ENCODE measurements at regions not wholly inside any gene's neighbourhood (a gene's known extent, or its start where the extent isn't known, plus 50 kb on each side); places are given as distances from the start of the nearest gene placed in this dataset.

- ATAC-seq (ENCODE audit: poor library complexity) (no peak), DNase-seq (no peak)
- intact Hi-C loops (cut with DNase I): no loop called here
Measured at GRCh38 chr21:16069178-16070112, 339.7 kb downstream of the USP25 start.

- intact Hi-C loops (cut with DNase I): no loop called here
- DNase-seq (no peak), ATAC-seq (ENCODE audit: poor library complexity) (no peak)
Measured at GRCh38 chr21:16070207-16070651, 340.4 kb downstream of the USP25 start.

- no peak for DNase-seq
- intact Hi-C loops (cut with DNase I): no loop called here
- no peak for ATAC-seq (ENCODE audit: poor library complexity)
Measured at GRCh38 chr21:16071092-16071491, 341.3 kb downstream of the USP25 start.

GRCh38 chr21:16071761-16072160 is 342.0 kb downstream of the USP25 start:
- DNase-seq (no peak), ATAC-seq (ENCODE audit: poor library complexity) (no peak)
- intact Hi-C loops (cut with DNase I): no loop called here

- DNase-seq (no peak), ATAC-seq (ENCODE audit: poor library complexity) (no peak)
- intact Hi-C loops (cut with DNase I): no loop called here
Measured at GRCh38 chr21:16072221-16072620, 342.4 kb downstream of the USP25 start.

GRCh38 chr21:16072737-16073136 is 343.0 kb downstream of the USP25 start:
- ATAC-seq (ENCODE audit: poor library complexity): no peak
- intact Hi-C loops (cut with DNase I): no loop called here
- DNase-seq: no peak

- DNase-seq: no peak
- no peak for ATAC-seq (ENCODE audit: poor library complexity)
- intact Hi-C loops (cut with DNase I): no loop called here
Measured at GRCh38 chr21:16073586-16073985, 343.8 kb downstream of the USP25 start.

GRCh38 chr21:16074950-16075489 is 345.2 kb downstream of the USP25 start:
- DNase-seq (no peak), ATAC-seq (ENCODE audit: poor library complexity) (no peak)
- intact Hi-C loops (cut with DNase I): no loop called here

GRCh38 chr21:16075649-16076282 is 346.0 kb downstream of the USP25 start:
- intact Hi-C loops (cut with DNase I): no loop called here
- no peak for ATAC-seq (ENCODE audit: poor library complexity)
- no peak for DNase-seq

- DNase-seq: no peak
- intact Hi-C loops (cut with DNase I): no loop called here
- ATAC-seq (ENCODE audit: poor library complexity): no peak
Measured at GRCh38 chr21:16076465-16076864, 346.7 kb downstream of the USP25 start.

GRCh38 chr21:16078382-16078781 is 348.6 kb downstream of the USP25 start:
- ATAC-seq (ENCODE audit: poor library complexity) (no peak), DNase-seq (no peak)
- intact Hi-C loops (cut with DNase I): no loop called here

GRCh38 chr21:16079830-16080229 is 350.0 kb downstream of the USP25 start:
- ATAC-seq (ENCODE audit: poor library complexity): no peak
- intact Hi-C loops (cut with DNase I): loop anchor here (5.0 kb wide), 1 partner anchor 252 kb away; no protein-coding TSS in a partner anchor
- DNase-seq: no peak

- intact Hi-C loops (cut with DNase I): loop anchor here (5.0 kb wide), 1 partner anchor 251 kb away; no protein-coding TSS in a partner anchor
- no peak for ATAC-seq (ENCODE audit: poor library complexity)
- DNase-seq: no peak
Measured at GRCh38 chr21:16081304-16081703, 351.5 kb downstream of the USP25 start.

GRCh38 chr21:16082038-16082816 is 352.4 kb downstream of the USP25 start:
- DNase-seq: no peak
- peak; percentile 40 for ATAC-seq (ENCODE audit: poor library complexity)
- intact Hi-C loops (cut with DNase I): loop anchor here (5.0 kb wide), 1 partner anchor 250 kb away; no protein-coding TSS in a partner anchor

- DNase-seq (peak; percentile 66), ATAC-seq (ENCODE audit: poor library complexity) (peak; percentile 93)
- intact Hi-C loops (cut with DNase I): loop anchor here (5.0 kb wide), 1 partner anchor 247 kb away; no protein-coding TSS in a partner anchor
Measured at GRCh38 chr21:16084776-16085364, 355.1 kb downstream of the USP25 start.

- intact Hi-C loops (cut with DNase I): no loop called here
- DNase-seq (no peak), ATAC-seq (ENCODE audit: poor library complexity) (peak; percentile 54)
Measured at GRCh38 chr21:16085421-16085820, 355.6 kb downstream of the USP25 start.

GRCh38 chr21:16086121-16086520 is 356.3 kb downstream of the USP25 start:
- ATAC-seq (ENCODE audit: poor library complexity) (no peak), DNase-seq (no peak)
- intact Hi-C loops (cut with DNase I): no loop called here

GRCh38 chr21:16086936-16087335 is 357.2 kb downstream of the USP25 start:
- intact Hi-C loops (cut with DNase I): no loop called here
- ATAC-seq (ENCODE audit: poor library complexity) (no peak), DNase-seq (no peak)
